SK-N-SH treated with all-trans-retinoic acid at 6 μM for 48 hours (cell line): ENCODE measurements at regions not wholly inside any gene's neighbourhood (a gene's known extent, or its start where the extent isn't known, plus 50 kb on each side); places are given as distances from the start of the nearest gene placed in this dataset.

Experiments
- ATAC-seq: fragments of 200-7000 bp; cut with Tn5 transposase; 3 replicates; pipeline ENCODE4 v1.9.1; 2020; ENCODE audit warnings: mild to moderate bottlenecking, moderate library complexity
- ARNTL ChIP-seq: fragments of 450-650 bp; formaldehyde crosslinking; IDR thresholded peaks from 2 replicates; pipeline ENCODE4 v1.5.0; 2020; ENCODE audit warnings: low read depth, mild to moderate bottlenecking, moderate library complexity, borderline replicate concordance
- BACH2 ChIP-seq: fragments of 250-450 bp; sonication (Bioruptor Pico); IDR thresholded peaks from 2 replicates; pipeline ENCODE4 v1.9.0; 2021; ENCODE audit warnings: mild to moderate bottlenecking, borderline replicate concordance
- CSDC2 ChIP-seq: fragments of 250-450 bp; sonication (Bioruptor Pico); IDR thresholded peaks from 2 replicates; pipeline ENCODE4 v1.5.0; 2020; ENCODE audit warnings: mild to moderate bottlenecking, moderate library complexity
- GLIS3 ChIP-seq: fragments of 250-450 bp; sonication (Bioruptor Pico); IDR thresholded peaks from 2 replicates; pipeline ENCODE4 v1.5.0; 2020; ENCODE audit warnings: mild to moderate bottlenecking, moderate library complexity
- ISL1 ChIP-seq: fragments of 250-450 bp; sonication (Bioruptor Pico); IDR thresholded peaks from 2 replicates; pipeline ENCODE4 v2.1.2; 2022; ENCODE audit warnings: mild to moderate bottlenecking, moderate library complexity
- OSR1 ChIP-seq: fragments of 250-450 bp; sonication (Bioruptor Pico); IDR thresholded peaks from 2 replicates; pipeline ENCODE4 v1.8.0; 2022; ENCODE audit warnings: moderate library complexity, mild to moderate bottlenecking, inconsistent platforms
- PPARA ChIP-seq: fragments of 250-450 bp; sonication (Bioruptor Pico); IDR thresholded peaks from 2 replicates; pipeline ENCODE4 v1.5.0; 2020; ENCODE audit warnings: mild to moderate bottlenecking, borderline replicate concordance
- RARB ChIP-seq: fragments of 250-450 bp; sonication (Bioruptor Pico); IDR thresholded peaks from 2 replicates; pipeline ENCODE4 v1.8.0; 2021; ENCODE audit warnings: mild to moderate bottlenecking, moderate library complexity
- SNAI2 ChIP-seq: fragments of 250-450 bp; sonication (Bioruptor Pico); IDR thresholded peaks from 2 replicates; pipeline ENCODE4 v1.5.0; 2020; ENCODE audit warnings: mild to moderate bottlenecking, moderate library complexity
- TCF4 ChIP-seq: fragments of 250-450 bp; sonication (Bioruptor Pico); IDR thresholded peaks from 2 replicates; pipeline ENCODE4 v1.8.0; 2021; ENCODE audit warnings: mild to moderate bottlenecking, moderate library complexity, borderline replicate concordance
- ZFP3 ChIP-seq: fragments of 250-450 bp; sonication (Bioruptor Pico); IDR thresholded peaks from 2 replicates; pipeline ENCODE4 v1.5.0; 2020; ENCODE audit warnings: mild to moderate bottlenecking, moderate library complexity
- ZFP30 ChIP-seq: fragments of 450-650 bp; formaldehyde crosslinking; IDR thresholded peaks from 2 replicates; pipeline ENCODE4 v1.5.0; 2022; ENCODE audit warnings: mild to moderate bottlenecking, moderate library complexity
- ZNF8 ChIP-seq: fragments of 450-650 bp; formaldehyde crosslinking; IDR thresholded peaks from 2 replicates; pipeline ENCODE4 v1.5.0; 2020; ENCODE audit warnings: mild to moderate bottlenecking, moderate library complexity
- TF ChIP-seq, protein P1 (sequence below): fragments of 250-450 bp; sonication (Bioruptor Pico); IDR thresholded peaks from 2 replicates; pipeline ENCODE4 v1.8.0; 2021; ENCODE audit warnings: low read depth, mild to moderate bottlenecking, moderate library complexity, borderline replicate concordance
- TF ChIP-seq, protein P2 (sequence below): fragments of 250-450 bp; sonication (Bioruptor Pico); IDR thresholded peaks from 2 replicates; pipeline ENCODE4 v1.8.0; 2020; ENCODE audit warnings: mild to moderate bottlenecking, moderate library complexity, borderline replicate concordance
- TF ChIP-seq, protein P3 (sequence below): fragments of 250-450 bp; sonication (Bioruptor Pico); IDR thresholded peaks from 2 replicates; pipeline ENCODE4 v1.5.0; 2020; ENCODE audit warnings: mild to moderate bottlenecking, moderate library complexity
- TF ChIP-seq, protein P4 (sequence below): fragments of 250-450 bp; sonication (Bioruptor Pico); IDR thresholded peaks from 2 replicates; pipeline ENCODE4 v1.5.1; 2020; ENCODE audit warnings: low read depth, mild to moderate bottlenecking, moderate library complexity
- TF ChIP-seq, protein P5 (sequence below): fragments of 250-450 bp; sonication (Bioruptor Pico); IDR thresholded peaks from 2 replicates; pipeline ENCODE4 v1.5.1; 2021; ENCODE audit warnings: mild to moderate bottlenecking, moderate library complexity

DNA sequence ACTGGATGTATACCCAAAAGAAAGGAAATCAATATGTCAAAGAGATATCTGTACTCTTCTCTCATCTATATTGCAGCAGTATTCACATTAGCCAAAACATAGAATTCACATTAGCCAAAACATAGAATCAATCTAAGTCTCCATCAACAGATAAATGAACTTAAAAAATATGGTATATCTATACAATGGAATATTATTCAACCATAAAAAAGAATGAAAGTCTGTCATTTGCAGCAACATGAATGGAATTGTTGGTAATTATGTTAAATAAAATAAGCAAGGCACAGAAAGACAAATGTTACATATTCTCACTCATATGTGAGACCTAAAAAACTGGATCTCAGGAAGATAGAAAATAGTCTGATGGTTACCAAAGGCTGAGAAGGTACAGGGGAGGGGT, 212.1 kb upstream of the ZC3H15 start:
- TF ChIP-seq CSDC2 (CRISPR knock-in tag), result no peak
- peak; percentile 93 for TF ChIP-seq ZNF8 (CRISPR knock-in tag)
- ATAC-seq, result no peak

DNA sequence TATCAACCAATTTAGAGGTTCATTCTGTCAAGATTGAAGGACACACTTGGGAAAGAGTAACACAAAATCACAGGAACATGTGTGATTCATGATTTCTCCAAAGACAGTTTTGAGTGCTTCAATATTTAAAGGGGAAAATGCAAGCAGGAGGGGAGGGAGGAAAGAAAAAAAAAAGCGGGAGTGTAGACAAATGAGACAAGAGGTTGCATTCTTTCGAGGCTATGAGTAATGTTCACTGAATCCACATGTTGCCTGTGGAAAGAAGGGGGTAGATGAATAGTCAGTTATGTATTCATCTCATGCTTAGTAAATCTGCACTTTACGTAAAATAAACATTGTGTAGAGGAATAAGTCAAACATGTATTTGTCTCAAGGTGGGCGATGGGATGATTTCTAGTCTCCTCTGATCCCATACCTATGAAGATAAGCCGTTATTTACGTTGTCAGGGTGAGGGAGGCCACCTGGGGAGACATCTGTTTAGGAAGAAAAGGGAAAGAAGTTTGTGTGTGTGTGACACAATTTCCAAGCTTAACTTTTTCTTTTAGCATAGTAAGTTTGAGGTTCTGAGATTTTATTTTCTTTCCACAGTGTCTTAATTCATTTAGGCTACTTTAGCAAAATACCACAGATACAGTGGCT, 211.0 kb upstream of the ZC3H15 start:
- no peak for TF ChIP-seq TCF4 (CRISPR knock-in tag)
- TF ChIP-seq RARB (CRISPR knock-in tag), result no peak
- no peak for TF ChIP-seq ISL1 (CRISPR knock-in tag)
- TF ChIP-seq ZFP3, result no peak
- TF ChIP-seq, protein P1, sequence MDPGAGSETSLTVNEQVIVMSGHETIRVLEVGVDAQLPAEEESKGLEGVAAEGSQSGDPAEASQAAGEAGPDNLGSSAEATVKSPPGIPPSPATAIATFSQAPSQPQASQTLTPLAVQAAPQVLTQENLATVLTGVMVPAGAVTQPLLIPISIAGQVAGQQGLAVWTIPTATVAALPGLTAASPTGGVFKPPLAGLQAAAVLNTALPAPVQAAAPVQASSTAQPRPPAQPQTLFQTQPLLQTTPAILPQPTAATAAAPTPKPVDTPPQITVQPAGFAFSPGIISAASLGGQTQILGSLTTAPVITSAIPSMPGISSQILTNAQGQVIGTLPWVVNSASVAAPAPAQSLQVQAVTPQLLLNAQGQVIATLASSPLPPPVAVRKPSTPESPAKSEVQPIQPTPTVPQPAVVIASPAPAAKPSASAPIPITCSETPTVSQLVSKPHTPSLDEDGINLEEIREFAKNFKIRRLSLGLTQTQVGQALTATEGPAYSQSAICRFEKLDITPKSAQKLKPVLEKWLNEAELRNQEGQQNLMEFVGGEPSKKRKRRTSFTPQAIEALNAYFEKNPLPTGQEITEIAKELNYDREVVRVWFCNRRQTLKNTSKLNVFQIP (CRISPR knock-in tag), result no peak
- TF ChIP-seq CSDC2 (CRISPR knock-in tag), result no peak
- TF ChIP-seq ZFP30 (CRISPR knock-in tag), result no peak
- TF ChIP-seq, protein P2, sequence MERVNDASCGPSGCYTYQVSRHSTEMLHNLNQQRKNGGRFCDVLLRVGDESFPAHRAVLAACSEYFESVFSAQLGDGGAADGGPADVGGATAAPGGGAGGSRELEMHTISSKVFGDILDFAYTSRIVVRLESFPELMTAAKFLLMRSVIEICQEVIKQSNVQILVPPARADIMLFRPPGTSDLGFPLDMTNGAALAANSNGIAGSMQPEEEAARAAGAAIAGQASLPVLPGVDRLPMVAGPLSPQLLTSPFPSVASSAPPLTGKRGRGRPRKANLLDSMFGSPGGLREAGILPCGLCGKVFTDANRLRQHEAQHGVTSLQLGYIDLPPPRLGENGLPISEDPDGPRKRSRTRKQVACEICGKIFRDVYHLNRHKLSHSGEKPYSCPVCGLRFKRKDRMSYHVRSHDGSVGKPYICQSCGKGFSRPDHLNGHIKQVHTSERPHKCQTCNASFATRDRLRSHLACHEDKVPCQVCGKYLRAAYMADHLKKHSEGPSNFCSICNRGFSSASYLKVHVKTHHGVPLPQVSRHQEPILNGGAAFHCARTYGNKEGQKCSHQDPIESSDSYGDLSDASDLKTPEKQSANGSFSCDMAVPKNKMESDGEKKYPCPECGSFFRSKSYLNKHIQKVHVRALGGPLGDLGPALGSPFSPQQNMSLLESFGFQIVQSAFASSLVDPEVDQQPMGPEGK, result no peak
- TF ChIP-seq BACH2 (CRISPR knock-in tag), result no peak
- no peak for TF ChIP-seq SNAI2 (CRISPR knock-in tag)
- TF ChIP-seq, protein P3, sequence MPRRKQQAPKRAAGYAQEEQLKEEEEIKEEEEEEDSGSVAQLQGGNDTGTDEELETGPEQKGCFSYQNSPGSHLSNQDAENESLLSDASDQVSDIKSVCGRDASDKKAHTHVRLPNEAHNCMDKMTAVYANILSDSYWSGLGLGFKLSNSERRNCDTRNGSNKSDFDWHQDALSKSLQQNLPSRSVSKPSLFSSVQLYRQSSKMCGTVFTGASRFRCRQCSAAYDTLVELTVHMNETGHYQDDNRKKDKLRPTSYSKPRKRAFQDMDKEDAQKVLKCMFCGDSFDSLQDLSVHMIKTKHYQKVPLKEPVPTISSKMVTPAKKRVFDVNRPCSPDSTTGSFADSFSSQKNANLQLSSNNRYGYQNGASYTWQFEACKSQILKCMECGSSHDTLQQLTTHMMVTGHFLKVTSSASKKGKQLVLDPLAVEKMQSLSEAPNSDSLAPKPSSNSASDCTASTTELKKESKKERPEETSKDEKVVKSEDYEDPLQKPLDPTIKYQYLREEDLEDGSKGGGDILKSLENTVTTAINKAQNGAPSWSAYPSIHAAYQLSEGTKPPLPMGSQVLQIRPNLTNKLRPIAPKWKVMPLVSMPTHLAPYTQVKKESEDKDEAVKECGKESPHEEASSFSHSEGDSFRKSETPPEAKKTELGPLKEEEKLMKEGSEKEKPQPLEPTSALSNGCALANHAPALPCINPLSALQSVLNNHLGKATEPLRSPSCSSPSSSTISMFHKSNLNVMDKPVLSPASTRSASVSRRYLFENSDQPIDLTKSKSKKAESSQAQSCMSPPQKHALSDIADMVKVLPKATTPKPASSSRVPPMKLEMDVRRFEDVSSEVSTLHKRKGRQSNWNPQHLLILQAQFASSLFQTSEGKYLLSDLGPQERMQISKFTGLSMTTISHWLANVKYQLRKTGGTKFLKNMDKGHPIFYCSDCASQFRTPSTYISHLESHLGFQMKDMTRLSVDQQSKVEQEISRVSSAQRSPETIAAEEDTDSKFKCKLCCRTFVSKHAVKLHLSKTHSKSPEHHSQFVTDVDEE (CRISPR knock-in tag), result no peak
- TF ChIP-seq, protein P4, sequence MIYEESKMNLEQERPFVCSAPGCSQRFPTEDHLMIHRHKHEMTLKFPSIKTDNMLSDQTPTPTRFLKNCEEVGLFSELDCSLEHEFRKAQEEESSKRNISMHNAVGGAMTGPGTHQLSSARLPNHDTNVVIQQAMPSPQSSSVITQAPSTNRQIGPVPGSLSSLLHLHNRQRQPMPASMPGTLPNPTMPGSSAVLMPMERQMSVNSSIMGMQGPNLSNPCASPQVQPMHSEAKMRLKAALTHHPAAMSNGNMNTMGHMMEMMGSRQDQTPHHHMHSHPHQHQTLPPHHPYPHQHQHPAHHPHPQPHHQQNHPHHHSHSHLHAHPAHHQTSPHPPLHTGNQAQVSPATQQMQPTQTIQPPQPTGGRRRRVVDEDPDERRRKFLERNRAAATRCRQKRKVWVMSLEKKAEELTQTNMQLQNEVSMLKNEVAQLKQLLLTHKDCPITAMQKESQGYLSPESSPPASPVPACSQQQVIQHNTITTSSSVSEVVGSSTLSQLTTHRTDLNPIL, result no peak
- no peak for TF ChIP-seq OSR1 (CRISPR knock-in tag)
- TF ChIP-seq ZNF8 (CRISPR knock-in tag), result no peak
- TF ChIP-seq, protein P5, sequence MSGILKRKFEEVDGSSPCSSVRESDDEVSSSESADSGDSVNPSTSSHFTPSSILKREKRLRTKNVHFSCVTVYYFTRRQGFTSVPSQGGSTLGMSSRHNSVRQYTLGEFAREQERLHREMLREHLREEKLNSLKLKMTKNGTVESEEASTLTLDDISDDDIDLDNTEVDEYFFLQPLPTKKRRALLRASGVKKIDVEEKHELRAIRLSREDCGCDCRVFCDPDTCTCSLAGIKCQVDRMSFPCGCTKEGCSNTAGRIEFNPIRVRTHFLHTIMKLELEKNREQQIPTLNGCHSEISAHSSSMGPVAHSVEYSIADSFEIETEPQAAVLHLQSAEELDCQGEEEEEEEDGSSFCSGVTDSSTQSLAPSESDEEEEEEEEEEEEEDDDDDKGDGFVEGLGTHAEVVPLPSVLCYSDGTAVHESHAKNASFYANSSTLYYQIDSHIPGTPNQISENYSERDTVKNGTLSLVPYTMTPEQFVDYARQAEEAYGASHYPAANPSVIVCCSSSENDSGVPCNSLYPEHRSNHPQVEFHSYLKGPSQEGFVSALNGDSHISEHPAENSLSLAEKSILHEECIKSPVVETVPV, result no peak
- TF ChIP-seq PPARA (CRISPR knock-in tag), result no peak
- no peak for TF ChIP-seq ARNTL (CRISPR knock-in tag)
- no peak for TF ChIP-seq GLIS3 (CRISPR knock-in tag)
- ATAC-seq, result no peak

DNA sequence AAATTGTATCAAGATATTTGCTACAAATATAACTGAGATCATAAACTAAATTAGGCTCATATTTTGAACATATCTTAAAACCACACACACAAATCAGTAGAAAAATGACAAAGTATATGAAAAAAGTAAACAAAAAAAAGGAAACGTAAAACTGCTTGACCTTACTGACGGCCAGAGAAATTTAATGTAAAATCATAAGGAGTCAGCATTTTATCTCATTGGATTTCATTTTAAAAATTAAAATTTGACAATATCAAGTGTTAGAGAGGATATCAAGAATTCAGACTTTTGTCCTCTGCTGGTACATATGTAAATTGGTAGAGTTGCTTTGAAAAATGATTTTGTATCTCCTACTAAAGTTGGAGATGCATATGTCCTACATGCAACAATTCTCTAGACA, 209.2 kb upstream of the ZC3H15 start:
- TF ChIP-seq, protein P3 (CRISPR knock-in tag), result no peak
- no peak for TF ChIP-seq ZFP30 (CRISPR knock-in tag)
- ATAC-seq, result no peak
